ENCODE measurements at regions not wholly inside any gene's neighbourhood (a gene's known extent, or its start where the extent isn't known, plus 50 kb on each side); places are given as distances from the start of the nearest gene placed in this dataset.

GRCh38 chr3:106552351-106553043 is 683.7 kb upstream of the CBLB start:
- TF ChIP-seq CTCF (IDR thresholded peaks at IDR 0.05) (no peak), POLR2A (IDR thresholded peaks at IDR 0.05) (no peak)
